CD14-positive monocyte (primary cell): ENCODE measurements at regions not wholly inside any gene's neighbourhood (a gene's known extent, or its start where the extent isn't known, plus 50 kb on each side); places are given as distances from the start of the nearest gene placed in this dataset.

Source experiments
- DNase-seq, 3 donors: peaks; one replicate each; pipeline ENCODE4 v3.0.0-alpha.2; 2011 to 2022
- H2AFZ ChIP-seq: 2 replicates; pipeline ENCODE4 v1.6.0; 2012; ENCODE audit warnings: mild to moderate bottlenecking, low read depth, low read length, inconsistent platforms; ENCODE audit not compliant: insufficient read depth, poor library complexity, severe bottlenecking
- H3K27ac ChIP-seq, 2 donors: 1 replicate in 1 of 2; 2 replicates in 1 of 2; pipeline ENCODE4 v1.5.1; 2012 to 2013; ENCODE audit warnings: low read length in 2 of 2, control low read depth in 1 of 2, inconsistent platforms in 1 of 2, low read depth in 1 of 2, mild to moderate bottlenecking in 1 of 2
- H3K27me3 ChIP-seq, 2 donors: one replicate each; pipeline versions ENCODE4 v1.6.0 to v1.6.1; 2011 to 2013; ENCODE audit warnings: low read length in 2 of 2; ENCODE audit not compliant: control insufficient read depth in 2 of 2, insufficient read depth in 2 of 2
- H3K36me3 ChIP-seq, 2 donors: replicated peaks in 1 of 2; 1 replicate in 1 of 2; 2 replicates in 1 of 2; pipeline versions ENCODE4 v1.5.1 to v1.6.1; 2012 to 2013; ENCODE audit warnings: low read length in 2 of 2, control low read depth in 1 of 2, inconsistent platforms in 1 of 2, mild to moderate bottlenecking in 1 of 2; ENCODE audit not compliant: insufficient read depth in 2 of 2, control insufficient read depth in 1 of 2
- H3K4me1 ChIP-seq, 2 donors: 1 replicate in 1 of 2; 2 replicates in 1 of 2; pipeline versions ENCODE4 v1.5.1 to v1.6.1; 2012 to 2013; ENCODE audit warnings: low read length in 2 of 2, control low read depth in 1 of 2, inconsistent platforms in 1 of 2, mild to moderate bottlenecking in 1 of 2, moderate library complexity in 1 of 2; ENCODE audit not compliant: insufficient read depth in 2 of 2, control insufficient read depth in 1 of 2
- H3K4me2 ChIP-seq: replicated peaks from 2 replicates; pipeline ENCODE3; 2012; ENCODE audit warnings: low read length, moderate library complexity, mild to moderate bottlenecking; ENCODE audit not compliant: poor library complexity, severe bottlenecking; ENCODE audit errors: extremely low read depth
- H3K4me3 ChIP-seq, 3 experiments: fragments of 200-600 bp in 1 of 3; sonication (generic) in 1 of 3; replicated peaks in 1 of 3; 1 replicate in 2 of 3; 2 replicates in 1 of 3; pipeline ENCODE4 v1.5.1; 2011 to 2013; ENCODE audit warnings: low read length in 3 of 3, mild to moderate bottlenecking in 3 of 3, control low read depth in 2 of 3, low read depth in 2 of 3, inconsistent platforms in 1 of 3, moderate library complexity in 1 of 3
- H3K79me2 ChIP-seq: 2 replicates; pipeline ENCODE4 v1.6.0; 2012; ENCODE audit warnings: mild to moderate bottlenecking, control low read depth, inconsistent platforms, low read length, moderate library complexity; ENCODE audit not compliant: insufficient read depth
- H3K9ac ChIP-seq: 2 replicates; pipeline ENCODE4 v1.6.0; 2017; ENCODE audit warnings: low read length, mild to moderate bottlenecking; ENCODE audit not compliant: insufficient read depth, poor library complexity, severe bottlenecking
- H3K9me3 ChIP-seq, 2 donors: replicated peaks in 1 of 2; 1 replicate in 1 of 2; 2 replicates in 1 of 2; pipeline versions ENCODE4 v1.5.1 to v1.6.1; 2012 to 2013; ENCODE audit warnings: low read length in 2 of 2, control low read depth in 1 of 2; ENCODE audit not compliant: control insufficient read depth in 1 of 2, insufficient read depth in 1 of 2
- H4K20me1 ChIP-seq: 2 replicates; pipeline ENCODE4 v1.6.0; 2012; ENCODE audit warnings: mild to moderate bottlenecking, low read length, control low read depth, moderate library complexity; ENCODE audit not compliant: insufficient read depth
- H3K27ac Mint-ChIP-seq, 7 donors: one replicate each; pipeline ENCODE4 v1.8.0; 2020; ENCODE audit warnings: mild to moderate bottlenecking in 7 of 7, mixed read lengths in 7 of 7, moderate library complexity in 6 of 7, inconsistent platforms in 2 of 7
- H3K27me3 Mint-ChIP-seq, 3 donors: one replicate each; pipeline ENCODE4 v1.8.0; 2021 to 2022; ENCODE audit warnings: low read depth in 3 of 3, mild to moderate bottlenecking in 3 of 3, mixed read lengths in 3 of 3, moderate library complexity in 3 of 3, inconsistent platforms in 1 of 3
- H3K36me3 Mint-ChIP-seq, 2 donors: one replicate each; pipeline ENCODE4 v1.8.0; 2020; ENCODE audit warnings: mixed read lengths in 2 of 2, inconsistent platforms in 1 of 2, mild to moderate bottlenecking in 1 of 2
- H3K4me1 Mint-ChIP-seq: one replicate; pipeline ENCODE4 v1.8.0; 2020; ENCODE audit warnings: mild to moderate bottlenecking, mixed read lengths
- H3K4me3 Mint-ChIP-seq, 2 donors: one replicate each; pipeline ENCODE4 v1.8.0; 2020; ENCODE audit warnings: mild to moderate bottlenecking in 2 of 2, mixed read lengths in 2 of 2, moderate library complexity in 1 of 2
- H3K9me3 Mint-ChIP-seq, 7 donors: one replicate each; pipeline ENCODE4 v1.8.0; 2020 to 2022; ENCODE audit warnings: mixed read lengths in 7 of 7, mild to moderate bottlenecking in 6 of 7, moderate library complexity in 6 of 7, inconsistent platforms in 2 of 7
- CTCF ChIP-seq: fragments of 200-600 bp; IDR thresholded peaks from one replicate; pipeline ENCODE4 v1.8.0; 2022; ENCODE audit warnings: antibody characterized with exemption, mild to moderate bottlenecking
- WGBS: methylation state at CpG from one replicate; pipeline ENCODE4 v1.1.5; 2013; ENCODE audit warnings: missing lambda C conversion rate; ENCODE audit not compliant: insufficient coverage; 5-methylcytosine and 5-hydroxymethylcytosine counted together
- intact Hi-C, 2 donors: fragments of 100-400 bp; cut with micrococcal nuclease; formaldehyde crosslinking; loops; one replicate each; pipeline versions ENCODE4 v1.15.0 to v1.15.1; 2023

- Histone ChIP-seq H3K4me2 (no peak overlapping the region), H3K27ac (no peak overlapping the region), H3K79me2 (no peaks in the 10 kb centered on the region), H3K27me3 (no peaks in the 10 kb centered on the region), H2AFZ (no peak overlapping the region), H3K9ac (no peak overlapping the region), H3K4me1 (peaks cover 20 to 26% of the 10 kb centered on the region in 2 donors), H4K20me1 (no peaks in the 10 kb centered on the region), H3K9me3 (no peaks in the 10 kb centered on the region), H3K4me3 (no peak overlapping the region), H3K36me3 (no peaks in the 10 kb centered on the region)
- H3K27ac Mint-ChIP-seq: peak overlapping the region; percentile 6 to 89 (median 63)
- no peaks in the 10 kb centered on the region for H3K36me3 Mint-ChIP-seq
- H3K4me1 Mint-ChIP-seq: peaks cover 32% of the 10 kb centered on the region
- intact Hi-C loops: loop anchor here in 1 of 2 donors (10.0 kb wide), 1 partner anchor 1938 kb away; the partner anchor contains the start of gene ARHGAP5
- peaks cover 0 to 4% (median 0%) of the 10 kb centered on the region in 7 donors for H3K9me3 Mint-ChIP-seq
- peaks cover 0 to under 1% (median 0%) of the 10 kb centered on the region in 3 donors for H3K27me3 Mint-ChIP-seq
- no peak overlapping the region for H3K4me3 Mint-ChIP-seq
- WGBS: 92% methylated on average over 2 of the region's 6 CpGs
- DNase-seq: no peak
- TF ChIP-seq CTCF: no peak
These were observed 61.5 kb upstream of the EGLN3 start for GRCh38 chr14:34012369-34012768.

GRCh38 chr14:34009956-34010355 lies 59.1 kb upstream of the EGLN3 start:
- no peak overlapping the region for H3K9ac ChIP-seq
- Mint-ChIP-seq H3K4me3 (no peak overlapping the region), H3K27me3 (peaks cover 0 to 2% (median 0%) of the 10 kb centered on the region in 3 donors), H3K4me1 (peaks cover 28% of the 10 kb centered on the region), H3K36me3 (no peaks in the 10 kb centered on the region), H3K27ac (peak overlapping the region in 1 of 7 donors; percentile 70), H3K9me3 (peaks cover 0 to 4% (median 0%) of the 10 kb centered on the region in 7 donors)
- 91% methylated on average over 4 of the region's 5 CpGs for WGBS
- H3K4me2 ChIP-seq: no peak overlapping the region
- H3K27me3 ChIP-seq: no peaks in the 10 kb centered on the region
- peaks cover 20 to 26% of the 10 kb centered on the region in 2 donors for H3K4me1 ChIP-seq
- no peak overlapping the region for H3K27ac ChIP-seq
- no peaks in the 10 kb centered on the region for H3K36me3 ChIP-seq
- no peaks in the 10 kb centered on the region for H3K9me3 ChIP-seq
- no peaks in the 10 kb centered on the region for H4K20me1 ChIP-seq
- no peaks in the 10 kb centered on the region for H3K79me2 ChIP-seq
- no peak overlapping the region for H2AFZ ChIP-seq
- H3K4me3 ChIP-seq: no peak overlapping the region
- TF ChIP-seq CTCF: no peak
- no peak for DNase-seq
- intact Hi-C loops: loop anchor here in 1 of 2 donors (10.0 kb wide), 1 partner anchor 1935 kb away; the partner anchor contains the start of gene ARHGAP5
